Neutrophil (primary cell): ENCODE measurements at regions not wholly inside any gene's neighbourhood (a gene's known extent, or its start where the extent isn't known, plus 50 kb on each side); places are given as distances from the start of the nearest gene placed in this dataset.

Experiments
- H3K27ac ChIP-seq: fragments of 200-600 bp; sonication (generic); 2 replicates; pipeline ENCODE4 v1.5.1; 2016; ENCODE audit warnings: mild to moderate bottlenecking, moderate library complexity
- H3K27me3 ChIP-seq: fragments of 200-600 bp; sonication (generic); 2 replicates; pipeline ENCODE4 v1.6.0; 2016; ENCODE audit warnings: mild to moderate bottlenecking
- H3K36me3 ChIP-seq: fragments of 200-600 bp; sonication (generic); 2 replicates; pipeline ENCODE4 v1.5.1; 2017
- H3K4me1 ChIP-seq, 2 experiments: fragments of 200-600 bp in 1 of 2; sonication (generic) in 1 of 2; 1 replicate in 1 of 2; 2 replicates in 1 of 2; pipeline versions ENCODE4 v1.5.1 to v1.6.1; 2013 to 2016; ENCODE audit warnings: low read depth in 1 of 2, low read length in 1 of 2, mild to moderate bottlenecking in 1 of 2, moderate library complexity in 1 of 2; ENCODE audit not compliant: control insufficient read depth in 1 of 2, insufficient read depth in 1 of 2
- H3K4me3 ChIP-seq, 2 experiments: fragments of 200-600 bp in 1 of 2; sonication (generic) in 1 of 2; 1 replicate in 1 of 2; 2 replicates in 1 of 2; pipeline ENCODE4 v1.5.1; 2013 to 2016; ENCODE audit warnings: low read depth in 1 of 2, low read length in 1 of 2, mild to moderate bottlenecking in 1 of 2, moderate library complexity in 1 of 2
- H3K9me3 ChIP-seq: fragments of 200-600 bp; sonication (generic); 2 replicates; pipeline ENCODE4 v1.5.1; 2016
- CTCF ChIP-seq: fragments of 200-600 bp; sonication (generic); IDR thresholded peaks from 2 replicates; pipeline ENCODE4 v1.5.1; 2016; ENCODE audit warnings: antibody characterized with exemption

- no peak for TF ChIP-seq CTCF
- no peak overlapping the region for H3K4me3 ChIP-seq
- H3K36me3 ChIP-seq, result no peaks in the 10 kb centered on the region
- no peak overlapping the region for H3K27ac ChIP-seq
- no peaks in the 10 kb centered on the region for H3K9me3 ChIP-seq
- H3K27me3 ChIP-seq, result no peaks in the 10 kb centered on the region
- H3K4me1 ChIP-seq, result no peaks in the 10 kb centered on the region
Observed at GRCh38 chr4:152154433-152154832, 381.5 kb downstream of the FBXW7 start.

DNA sequence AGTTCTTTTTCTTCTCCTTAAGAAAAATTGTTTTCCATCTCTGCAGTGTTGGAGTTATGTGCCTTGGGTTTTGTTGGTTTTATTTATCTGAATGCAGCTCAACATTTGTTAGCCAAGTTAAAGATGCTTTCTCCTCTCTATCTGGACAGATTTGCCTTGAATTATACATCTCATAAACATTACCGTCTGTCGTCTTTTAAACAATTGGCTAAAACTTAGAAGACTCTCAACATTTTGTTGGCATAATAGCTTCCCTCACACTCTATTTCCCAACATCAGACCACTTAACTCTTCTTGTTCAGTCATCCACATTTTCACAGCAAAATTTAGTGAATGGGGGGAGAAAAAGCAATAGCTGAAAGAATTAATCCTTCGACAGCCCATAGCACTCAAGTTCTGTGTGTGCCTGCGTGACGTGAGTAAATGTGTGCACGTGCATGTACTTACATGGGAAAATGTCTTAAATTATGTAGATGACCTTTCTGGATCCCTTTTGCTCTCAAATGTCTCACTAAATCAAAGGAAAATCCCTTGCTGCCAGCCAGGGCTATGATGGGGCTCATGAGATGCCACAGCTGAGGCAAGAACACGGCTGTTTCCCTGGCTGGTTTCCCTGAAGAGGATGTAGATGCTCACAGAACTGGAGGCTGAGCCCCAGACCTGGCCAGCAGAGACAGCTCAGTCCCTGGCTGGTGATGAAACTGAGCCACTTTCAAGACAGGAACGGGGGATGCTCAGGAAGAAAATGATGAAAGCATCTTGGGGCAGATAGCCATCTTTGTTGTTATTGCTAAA, 382.2 kb downstream of the FBXW7 start:
- Histone ChIP-seq H3K9me3 (no peaks in the 10 kb centered on the region), H3K27ac (no peak overlapping the region), H3K4me3 (no peak overlapping the region), H3K36me3 (no peaks in the 10 kb centered on the region), H3K27me3 (no peaks in the 10 kb centered on the region), H3K4me1 (no peaks in the 10 kb centered on the region)
- TF ChIP-seq CTCF, result no peak

DNA sequence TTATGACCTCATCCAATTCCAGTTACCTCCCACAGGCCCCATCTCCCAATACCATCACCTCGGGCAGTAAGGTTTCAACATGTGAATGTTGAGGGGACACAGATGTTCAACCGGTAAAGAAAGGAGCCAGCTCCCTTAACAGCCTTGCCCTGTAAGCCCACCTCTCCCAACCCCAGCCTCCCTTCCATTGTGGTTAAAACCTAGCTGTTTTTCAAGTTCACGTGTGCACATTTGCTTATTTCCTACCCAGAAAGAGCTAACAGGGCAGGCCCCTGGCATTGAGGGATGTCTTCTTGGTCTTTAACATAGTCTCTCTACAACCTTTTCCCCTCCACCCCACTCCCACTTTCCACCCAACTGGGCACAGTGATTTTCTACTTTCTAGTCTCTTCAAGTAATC, 385.7 kb downstream of the FBXW7 start:
- no peak for TF ChIP-seq CTCF
- H3K27me3 ChIP-seq, result no peaks in the 10 kb centered on the region
- no peaks in the 10 kb centered on the region for H3K36me3 ChIP-seq
- H3K9me3 ChIP-seq, result peaks cover 3% of the 10 kb centered on the region
- H3K4me1 ChIP-seq, result no peaks in the 10 kb centered on the region
- H3K4me3 ChIP-seq, result no peak overlapping the region
- no peak overlapping the region for H3K27ac ChIP-seq

DNA sequence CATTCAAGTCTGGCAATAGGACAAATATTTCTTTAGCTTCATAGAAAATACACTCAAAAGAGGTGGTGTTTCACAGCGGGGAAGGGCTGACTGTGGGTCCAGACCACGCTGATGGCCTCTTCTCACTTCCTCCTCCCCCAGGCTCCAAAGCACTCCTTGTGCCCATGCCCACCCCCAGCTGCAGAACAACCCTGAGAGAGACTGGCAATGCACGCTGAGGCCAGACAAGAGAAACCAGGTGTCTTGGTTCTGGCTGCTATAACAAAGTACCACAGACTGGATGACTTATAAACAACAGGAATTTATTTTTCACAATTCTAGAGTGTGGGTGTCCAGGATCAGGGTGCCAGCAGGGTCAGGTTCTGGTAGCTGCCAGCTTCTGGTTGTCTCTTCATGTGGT, 386.1 kb downstream of the FBXW7 start:
- Histone ChIP-seq H3K9me3 (peaks cover 5% of the 10 kb centered on the region), H3K4me1 (no peaks in the 10 kb centered on the region), H3K36me3 (no peaks in the 10 kb centered on the region), H3K27me3 (no peaks in the 10 kb centered on the region), H3K27ac (no peak overlapping the region), H3K4me3 (no peak overlapping the region)
- TF ChIP-seq CTCF, result no peak

DNA sequence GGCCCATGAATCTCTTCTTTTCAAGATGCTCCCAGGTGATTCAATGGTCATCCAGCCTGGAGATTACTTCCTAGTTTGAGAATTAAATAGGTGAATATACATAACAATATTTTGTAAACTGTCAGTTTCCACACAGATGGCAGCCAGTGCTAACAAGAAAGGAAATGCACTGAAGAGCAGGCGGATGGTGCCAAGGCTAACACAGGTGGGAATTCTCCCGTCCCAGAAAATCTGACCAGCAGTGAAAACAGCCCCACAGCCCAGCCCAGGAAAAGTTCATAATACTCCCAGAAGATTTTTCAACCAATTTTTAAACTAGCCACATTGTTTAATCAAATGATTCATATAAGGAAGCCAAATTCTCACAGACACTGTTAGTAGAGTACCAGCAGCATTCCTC, 387.2 kb upstream of the GATB start:
- no peaks in the 10 kb centered on the region for H3K27me3 ChIP-seq
- H3K9me3 ChIP-seq, result peaks cover 5% of the 10 kb centered on the region
- H3K4me3 ChIP-seq, result no peak overlapping the region
- H3K27ac ChIP-seq, result no peak overlapping the region
- no peaks in the 10 kb centered on the region for H3K36me3 ChIP-seq
- H3K4me1 ChIP-seq, result no peaks in the 10 kb centered on the region
- no peak for TF ChIP-seq CTCF
